Muscle of leg (tissue), 3 donors: ENCODE measurements at regions not wholly inside any gene's neighbourhood (a gene's known extent, or its start where the extent isn't known, plus 50 kb on each side); places are given as distances from the start of the nearest gene placed in this dataset.
"Not testable (repeated sequence)": the region's sequence is repeated elsewhere in the genome, so short reads cannot be mapped to it uniquely, and the experiment has no call there.

ENCODE experiments used
- DNase-seq: peaks from one replicate; pipeline ENCODE4 v3.0.0; 2013
- H3K27ac ChIP-seq: one replicate; pipeline ENCODE4 v1.5.1; 2013; ENCODE audit warnings: mild to moderate bottlenecking, low read length, control low read depth
- H3K27me3 ChIP-seq: one replicate; pipeline ENCODE4 v1.6.1; 2013; ENCODE audit warnings: low read length; ENCODE audit not compliant: control insufficient read depth, insufficient read depth
- H3K36me3 ChIP-seq: one replicate; pipeline ENCODE4 v1.6.1; 2013; ENCODE audit warnings: low read length; ENCODE audit not compliant: control insufficient read depth, insufficient read depth
- H3K4me1 ChIP-seq: one replicate; pipeline ENCODE4 v1.6.1; 2013; ENCODE audit warnings: low read length; ENCODE audit not compliant: control insufficient read depth, insufficient read depth
- H3K4me3 ChIP-seq: one replicate; pipeline ENCODE4 v1.5.1; 2013; ENCODE audit warnings: low read length, control low read depth
- H3K9me3 ChIP-seq: replicated peaks from 2 replicates; pipeline ENCODE4 v1.6.1; 2013; ENCODE audit warnings: low read depth, low read length; ENCODE audit not compliant: control insufficient read depth
- WGBS: methylation state at CpG from one replicate; pipeline ENCODE4 v1.1.5; 2013; ENCODE audit warnings: missing lambda C conversion rate; ENCODE audit not compliant: insufficient coverage; 5-methylcytosine and 5-hydroxymethylcytosine counted together

DNA sequence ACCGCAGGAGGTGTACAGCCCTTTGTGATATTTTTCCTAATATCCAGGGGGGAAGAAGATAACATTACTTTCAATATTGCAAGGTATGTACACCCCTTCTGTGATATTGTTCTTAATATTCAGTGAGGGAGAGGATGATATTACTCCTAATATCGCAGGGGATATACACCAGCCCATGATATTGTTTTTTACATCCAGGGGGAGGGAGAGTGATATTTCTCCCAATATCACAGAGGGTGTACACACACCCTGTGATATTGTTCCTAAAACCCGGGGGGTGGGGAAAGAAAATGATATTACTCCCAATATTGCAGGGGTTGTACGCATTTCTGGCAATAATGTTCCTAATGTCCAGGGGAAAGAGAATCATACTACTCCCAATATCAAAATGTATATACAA lies 58.0 kb upstream of the SLC25A48 start:
- no CpG with 5 or more reads among the region's 4 CpGs for WGBS
- H3K4me1 ChIP-seq = no peaks in the 10 kb centered on the region
- no peaks in the 10 kb centered on the region for H3K27me3 ChIP-seq
- no peak for DNase-seq
- no peaks in the 10 kb centered on the region for H3K9me3 ChIP-seq
- H3K27ac ChIP-seq = no peak overlapping the region
- no peak overlapping the region for H3K4me3 ChIP-seq
- H3K36me3 ChIP-seq = no peaks in the 10 kb centered on the region

GRCh38 chr5:135761746-135762145 lies 72.7 kb upstream of the SLC25A48 start:
- peaks cover 7% of the 10 kb centered on the region for H3K9me3 ChIP-seq
- 37% methylated on average over 6 of the region's 6 CpGs for WGBS
- no peak overlapping the region for H3K4me3 ChIP-seq
- no peaks in the 10 kb centered on the region for H3K27me3 ChIP-seq
- H3K4me1 ChIP-seq = peaks cover 15% of the 10 kb centered on the region
- no peak overlapping the region for H3K27ac ChIP-seq
- DNase-seq = peak; percentile 68
- no peaks in the 10 kb centered on the region for H3K36me3 ChIP-seq

DNA sequence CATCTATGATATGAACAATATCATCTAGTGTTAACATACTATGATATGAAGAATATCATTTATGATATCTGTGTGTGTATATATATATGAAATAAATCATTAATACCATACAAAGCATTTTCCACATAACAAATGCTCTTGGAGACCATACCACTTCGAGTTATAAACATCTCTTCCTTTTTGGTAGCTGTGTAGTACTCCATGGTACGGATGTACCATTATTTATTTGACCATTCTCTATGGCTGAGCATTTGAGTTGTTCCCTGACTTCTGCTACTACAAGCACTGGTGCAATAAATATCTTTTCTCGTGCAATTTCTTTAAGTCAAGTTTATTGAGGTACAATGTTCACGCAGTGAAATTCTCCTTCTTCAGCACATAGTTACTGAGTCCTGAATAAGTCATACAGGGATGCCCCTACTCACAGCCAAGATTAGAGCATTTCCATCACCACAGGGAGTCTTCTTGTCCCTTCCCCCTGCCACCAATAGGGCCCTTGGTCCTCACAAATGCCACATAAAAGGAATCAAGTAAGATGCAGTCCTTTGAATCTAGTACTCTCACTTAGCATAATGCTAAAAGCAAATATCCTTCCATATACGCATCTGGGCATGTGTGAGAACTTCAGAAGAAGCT lies 75.2 kb upstream of the SLC25A48 start:
- Histone ChIP-seq H3K27ac (no peak overlapping the region), H3K4me3 (no peak overlapping the region), H3K36me3 (no peaks in the 10 kb centered on the region), H3K4me1 (peaks cover 15% of the 10 kb centered on the region), H3K9me3 (no peaks in the 10 kb centered on the region), H3K27me3 (no peaks in the 10 kb centered on the region)
- no peak for DNase-seq
- 100% methylated on average over 2 of the region's 5 CpGs for WGBS

GRCh38 chr5:135753990-135754389 lies 80.5 kb upstream of the SLC25A48 start:
- WGBS = 33% methylated on average over 1 of the region's 5 CpGs
- Histone ChIP-seq H3K27ac (no peak overlapping the region), H3K27me3 (no peaks in the 10 kb centered on the region), H3K4me1 (no peaks in the 10 kb centered on the region), H3K9me3 (no peaks in the 10 kb centered on the region), H3K36me3 (no peaks in the 10 kb centered on the region), H3K4me3 (no peak overlapping the region)
- DNase-seq = no peak

DNA sequence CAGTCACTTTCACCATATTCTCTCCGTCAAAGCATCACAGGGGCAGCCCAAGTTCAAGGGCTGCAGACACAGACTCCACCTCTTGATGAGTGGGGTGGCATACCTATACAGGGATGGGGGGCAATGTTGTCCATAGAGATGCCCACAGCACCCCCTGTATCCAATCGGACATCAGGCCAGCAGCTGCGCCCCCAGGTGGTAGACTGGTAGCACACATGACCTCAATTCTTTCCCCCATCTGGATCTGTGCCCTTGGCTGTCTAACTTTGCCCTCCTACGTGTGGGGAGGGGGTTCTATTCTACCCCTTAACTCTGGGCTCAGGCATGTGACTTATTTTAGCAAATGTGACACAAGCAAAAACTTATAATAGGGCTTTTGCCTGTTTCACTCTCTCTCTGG lies 84.0 kb upstream of the SLC25A48 start:
- Histone ChIP-seq H3K4me3 (no peak overlapping the region), H3K4me1 (no peaks in the 10 kb centered on the region), H3K36me3 (no peaks in the 10 kb centered on the region), H3K27ac (no peak overlapping the region), H3K9me3 (peaks cover under 1% of the 10 kb centered on the region), H3K27me3 (no peaks in the 10 kb centered on the region)
- 86% methylated on average over 1 of the region's 4 CpGs for WGBS
- DNase-seq = no peak

DNA sequence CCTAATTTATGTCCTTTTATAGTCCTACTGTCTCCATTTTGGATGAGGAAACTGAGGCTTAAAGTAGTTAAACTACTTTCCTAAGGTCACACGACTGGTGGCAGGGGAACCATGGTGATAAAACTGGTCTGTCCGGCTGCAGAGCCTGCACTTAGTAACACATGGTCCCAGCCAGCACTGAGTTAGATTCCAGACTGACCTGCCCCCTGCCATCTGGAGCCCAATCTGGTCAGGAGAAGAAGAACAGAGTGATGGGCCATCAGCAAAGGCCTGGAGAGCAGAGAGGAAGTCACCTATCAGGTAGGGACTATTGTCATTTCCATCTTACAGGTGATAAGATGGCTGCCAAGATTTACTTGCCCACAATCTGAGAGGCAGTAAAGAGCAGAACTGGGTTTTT lies 86.6 kb upstream of the SLC25A48 start:
- no peak for DNase-seq
- Histone ChIP-seq H3K27ac (no peak overlapping the region), H3K4me1 (no peaks in the 10 kb centered on the region), H3K9me3 (peaks cover 7% of the 10 kb centered on the region), H3K36me3 (no peaks in the 10 kb centered on the region), H3K4me3 (no peak overlapping the region), H3K27me3 (no peaks in the 10 kb centered on the region)
- WGBS = 50% methylated on average over 1 of the region's 2 CpGs

DNA sequence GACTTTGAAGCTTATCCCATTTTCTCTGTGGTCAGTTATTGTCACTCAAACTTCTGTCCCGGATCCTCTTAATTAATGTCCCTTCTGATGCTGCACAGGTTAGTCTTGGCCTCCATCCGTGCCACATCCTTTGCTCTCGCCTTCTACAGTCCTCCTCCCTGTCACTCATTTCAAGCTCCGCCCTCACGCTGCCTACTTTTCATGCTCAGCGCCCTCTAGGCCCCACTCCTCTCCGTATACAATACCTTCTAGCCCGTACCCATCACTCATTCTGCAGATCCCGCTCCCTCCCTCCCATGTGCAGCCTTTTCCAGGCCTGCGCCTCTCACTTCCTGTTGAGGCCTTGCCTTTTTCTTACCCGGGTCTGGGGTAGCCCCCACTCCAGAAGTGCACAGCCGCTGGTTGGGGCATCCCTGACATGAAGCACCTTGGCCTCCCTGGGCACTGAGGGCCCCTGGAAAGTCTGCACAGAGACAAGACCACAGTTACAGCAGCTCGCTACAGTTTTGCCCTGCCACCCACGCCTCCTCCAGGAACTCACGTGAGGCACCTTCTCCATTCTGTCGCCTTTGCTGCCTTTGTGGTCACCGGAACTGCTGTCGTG lies 88.5 kb upstream of the SLC25A48 start:
- H3K36me3 ChIP-seq = no peaks in the 10 kb centered on the region
- no peak for DNase-seq
- peaks cover 7% of the 10 kb centered on the region for H3K9me3 ChIP-seq
- no peaks in the 10 kb centered on the region for H3K27me3 ChIP-seq
- no peak overlapping the region for H3K27ac ChIP-seq
- H3K4me3 ChIP-seq = no peak overlapping the region
- WGBS = 86% methylated on average over 18 of the region's 18 CpGs
- no peaks in the 10 kb centered on the region for H3K4me1 ChIP-seq

GRCh38 chr5:135743705-135744411 lies 90.6 kb upstream of the SLC25A48 start:
- DNase-seq = no peak
- H3K4me3 ChIP-seq = no peak overlapping the region
- H3K27me3 ChIP-seq = no peaks in the 10 kb centered on the region
- no peaks in the 10 kb centered on the region for H3K4me1 ChIP-seq
- 11% methylated on average over 1 of the region's 2 CpGs for WGBS
- no peak overlapping the region for H3K27ac ChIP-seq
- H3K36me3 ChIP-seq = no peaks in the 10 kb centered on the region
- peaks cover 7% of the 10 kb centered on the region for H3K9me3 ChIP-seq

GRCh38 chr5:135743181-135743580 lies 91.3 kb upstream of the SLC25A48 start:
- Histone ChIP-seq H3K9me3 (peaks cover 7% of the 10 kb centered on the region), H3K4me3 (no peak overlapping the region), H3K36me3 (no peaks in the 10 kb centered on the region), H3K27ac (no peak overlapping the region), H3K27me3 (no peaks in the 10 kb centered on the region), H3K4me1 (no peaks in the 10 kb centered on the region)
- WGBS = no CpG with 5 or more reads among the region's 6 CpGs
- DNase-seq = no peak

- H3K4me3 ChIP-seq, H3K27me3 ChIP-seq, H3K27ac ChIP-seq, H3K36me3 ChIP-seq, H3K4me1 ChIP-seq, DNase-seq, H3K9me3 ChIP-seq: not testable (repeated sequence)
- WGBS = 80% methylated on average over 2 of the region's 5 CpGs
These were observed 92.2 kb upstream of the SLC25A48 start for GRCh38 chr5:135742240-135742639.
